Hypothalamus (tissue), 51 donors: ENCODE measurements at regions not wholly inside any gene's neighbourhood (a gene's known extent, or its start where the extent isn't known, plus 50 kb on each side); places are given as distances from the start of the nearest gene placed in this dataset.
"Not testable (repeated sequence)": the region's sequence is repeated elsewhere in the genome, so short reads cannot be mapped to it uniquely, and the experiment has no call there.

ENCODE experiments used
- DNase-seq, 51 donors: peaks; one replicate each; lab custom pipeline; 2025; lab: John Stamatoyannopoulos, UW

DNA sequence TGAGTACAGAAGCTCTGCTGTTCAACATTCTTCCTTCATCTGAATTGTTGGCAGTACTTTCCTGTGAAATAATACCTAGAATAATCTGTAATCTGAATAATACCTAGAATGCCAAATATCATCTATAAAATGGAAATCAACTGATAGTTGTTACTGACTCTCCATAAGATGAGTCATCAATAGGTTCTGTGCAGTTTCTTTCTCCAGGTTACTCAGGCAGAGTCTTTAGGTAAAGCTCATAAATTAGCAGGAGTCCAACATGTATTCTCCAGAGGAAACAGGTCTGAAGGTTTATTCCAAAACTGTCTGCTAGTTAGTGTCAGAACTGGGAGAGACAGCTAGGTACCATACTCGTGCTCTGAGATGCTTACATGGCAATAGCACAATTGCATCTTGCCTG is 282.0 kb upstream of the MAP2 start:
- DNase-seq, result no peak

GRCh38 chr2:209145220-209145691 is 278.6 kb upstream of the MAP2 start:
- DNase-seq, result not testable (repeated sequence)

DNA sequence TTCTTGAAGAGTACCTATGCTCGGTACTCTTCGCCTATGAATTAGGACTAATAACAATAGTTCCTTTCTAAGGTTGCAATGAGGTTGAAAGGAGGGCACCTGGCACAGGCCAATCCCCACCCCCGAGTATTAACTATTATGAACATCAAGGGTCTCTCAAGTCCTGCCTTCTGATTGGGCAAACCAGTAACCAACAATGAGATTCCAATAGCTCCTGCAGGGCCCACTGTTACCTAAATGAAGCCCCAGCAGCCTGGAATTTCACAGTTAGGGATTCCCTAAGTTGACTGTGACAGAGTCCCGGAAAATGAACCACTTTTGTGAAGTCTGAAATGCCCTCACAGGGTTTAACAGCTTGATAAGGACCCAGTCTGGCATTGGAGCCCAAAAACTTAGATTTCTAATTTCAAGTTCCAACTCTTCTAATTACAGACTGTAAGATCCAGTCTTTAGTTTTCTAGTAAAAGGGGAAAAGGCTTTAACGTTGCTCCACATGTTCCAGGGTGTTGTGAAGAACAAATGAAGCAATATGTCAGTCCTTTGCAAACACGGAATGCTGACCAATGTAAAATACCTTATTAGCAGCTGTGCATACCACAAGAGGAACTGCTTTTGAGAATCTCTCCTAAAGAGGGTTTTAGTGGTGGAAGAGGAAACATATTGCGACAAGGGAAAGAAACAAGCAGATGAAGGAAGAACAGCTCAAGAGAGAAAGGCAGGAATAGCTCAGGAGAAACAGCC is 277.7 kb upstream of the MAP2 start:
- peak in 1 of 51 donors; percentile 10 for DNase-seq

- DNase-seq, result no peak
Measured at GRCh38 chr2:209146682-209147320, 277.0 kb upstream of the MAP2 start.

DNA sequence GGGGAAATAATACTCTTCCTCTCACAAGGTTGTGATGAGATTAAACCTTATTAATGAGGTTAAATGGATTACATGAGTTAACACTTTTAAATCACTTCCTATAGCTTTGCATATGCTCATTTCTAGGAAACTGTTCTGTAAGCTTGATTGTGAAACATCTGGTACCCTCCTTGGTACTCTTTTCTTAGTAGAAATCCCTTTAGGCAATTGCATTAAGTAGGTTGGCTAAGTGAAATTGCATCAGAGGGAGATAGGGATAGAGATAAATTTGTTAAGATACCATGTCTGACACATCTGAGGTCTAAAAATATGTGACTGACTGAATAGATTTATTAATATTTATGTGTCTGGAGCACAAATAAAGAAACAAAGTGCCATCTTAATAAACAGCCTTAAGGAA is 275.9 kb upstream of the MAP2 start:
- no peak for DNase-seq

DNA sequence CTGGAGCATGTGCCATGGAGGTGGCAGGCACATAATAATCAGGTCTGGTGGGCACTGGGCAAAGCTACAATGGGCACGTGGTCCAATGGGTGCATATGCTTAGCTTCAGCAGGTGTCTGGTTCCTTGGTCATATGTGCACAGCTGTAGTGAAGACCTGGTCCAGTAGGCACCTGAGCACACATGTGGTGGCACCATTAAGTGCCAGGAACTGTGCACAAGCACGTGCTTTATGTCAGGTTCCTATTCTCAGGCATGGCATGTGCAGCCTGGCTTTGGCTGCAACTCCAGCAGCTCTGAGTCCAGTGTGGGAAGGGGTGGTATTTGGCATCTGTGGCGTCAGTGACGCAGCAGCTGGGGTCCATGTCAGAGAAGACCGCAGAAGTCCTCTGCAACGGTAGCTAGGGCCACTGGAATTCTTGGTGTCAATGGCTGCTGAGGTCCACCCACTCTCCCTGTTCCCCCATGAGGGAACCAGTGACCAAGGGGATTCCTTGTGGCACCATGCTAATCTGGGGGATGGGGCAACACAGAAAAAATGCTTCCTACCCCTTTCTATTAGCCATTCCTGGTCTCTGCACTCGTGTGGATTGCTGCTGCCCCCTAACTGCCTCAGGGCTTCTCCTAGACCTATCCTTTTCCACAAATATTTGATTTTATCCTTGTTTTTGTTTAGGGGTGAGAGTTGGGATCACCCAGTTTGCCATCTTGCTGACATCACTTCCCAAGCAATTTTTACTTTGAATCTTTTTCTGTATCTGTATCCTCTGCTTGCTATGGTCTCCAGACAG is 262.9 kb upstream of the MAP2 start:
- DNase-seq, result no peak

GRCh38 chr2:209162129-209162528 is 261.7 kb upstream of the MAP2 start:
- DNase-seq, result no peak

DNA sequence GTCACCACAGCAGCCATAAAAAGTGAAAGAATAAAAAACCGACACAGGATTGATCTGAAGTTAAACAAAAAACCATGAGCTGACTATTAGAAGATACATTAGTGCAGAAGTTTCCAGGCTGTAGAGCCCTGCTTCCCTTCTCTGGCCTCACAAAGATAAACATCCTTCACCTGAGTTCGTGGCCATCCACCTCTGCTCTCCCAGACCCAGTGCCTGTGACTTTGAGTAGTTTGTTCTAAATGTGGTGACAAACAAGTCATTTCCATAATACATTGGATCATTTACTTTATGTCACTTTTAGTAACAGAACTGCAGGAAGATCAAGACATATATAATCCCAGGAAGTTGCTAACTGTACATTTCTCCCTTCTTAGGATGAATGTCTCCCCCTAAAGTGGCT is 241.9 kb upstream of the MAP2 start:
- DNase-seq, result no peak

DNA sequence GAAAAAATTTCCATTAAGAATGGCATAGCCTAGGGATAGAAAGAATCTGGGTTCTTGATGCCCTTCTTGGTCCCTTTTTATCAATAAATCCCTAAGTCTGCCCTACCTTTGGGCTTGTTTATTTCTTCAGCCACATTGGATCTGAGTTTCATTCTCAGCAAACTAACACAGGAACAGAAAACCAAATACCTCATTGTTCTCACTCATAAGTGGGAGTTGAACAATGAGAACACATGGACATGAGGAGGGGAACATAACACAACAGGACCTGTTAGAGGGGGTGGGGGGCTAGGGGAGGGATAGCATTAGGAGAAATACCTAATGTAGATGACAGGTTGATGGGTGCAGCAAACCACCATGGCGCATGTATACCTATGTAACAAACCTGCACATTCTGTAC is 237.0 kb upstream of the MAP2 start:
- not testable (repeated sequence) for DNase-seq

GRCh38 chr2:209189893-209190292 is 234.0 kb upstream of the MAP2 start:
- DNase-seq, result no peak

DNA sequence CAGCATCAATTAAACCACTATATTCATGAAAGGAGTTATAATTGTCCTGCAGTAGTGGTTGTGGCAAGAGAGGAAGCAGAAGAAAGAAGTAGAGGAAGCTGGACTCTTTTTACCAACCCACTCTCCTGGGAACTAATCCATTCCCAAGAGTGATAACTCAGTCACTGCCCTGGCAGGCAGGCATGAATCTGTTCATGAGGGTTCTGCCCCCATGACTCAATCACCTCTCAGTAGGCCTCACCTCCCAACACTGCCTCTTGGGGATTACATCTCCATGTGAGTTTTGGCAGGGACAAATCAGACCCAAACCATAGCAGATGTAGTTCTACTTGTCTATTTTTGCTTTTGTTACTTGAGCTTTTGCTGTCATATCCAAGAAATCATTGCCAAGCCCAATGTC is 232.7 kb upstream of the MAP2 start:
- no peak for DNase-seq

GRCh38 chr2:209194717-209195116 is 229.1 kb upstream of the MAP2 start:
- no peak for DNase-seq

DNA sequence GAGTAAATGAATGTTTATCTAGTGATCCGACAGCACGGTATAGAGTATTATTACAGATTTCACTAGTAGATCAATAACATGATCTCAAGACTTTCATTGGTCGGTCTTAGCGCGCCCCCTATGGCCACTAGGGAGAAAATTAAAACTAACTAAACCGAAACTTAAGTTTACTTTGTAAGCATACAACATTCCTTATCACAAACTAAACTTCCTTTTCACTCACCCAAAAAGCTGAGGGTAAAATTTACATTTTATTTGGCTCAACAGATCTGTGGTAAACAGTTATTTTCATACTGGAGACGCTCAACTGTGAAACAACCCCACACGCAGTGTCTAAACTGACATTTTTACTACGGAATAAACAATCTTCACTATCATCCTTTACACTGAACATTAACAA is 215.6 kb upstream of the MAP2 start:
- DNase-seq, result peak in 7 of 51 donors; percentile 0 to 34 (median 22)

DNA sequence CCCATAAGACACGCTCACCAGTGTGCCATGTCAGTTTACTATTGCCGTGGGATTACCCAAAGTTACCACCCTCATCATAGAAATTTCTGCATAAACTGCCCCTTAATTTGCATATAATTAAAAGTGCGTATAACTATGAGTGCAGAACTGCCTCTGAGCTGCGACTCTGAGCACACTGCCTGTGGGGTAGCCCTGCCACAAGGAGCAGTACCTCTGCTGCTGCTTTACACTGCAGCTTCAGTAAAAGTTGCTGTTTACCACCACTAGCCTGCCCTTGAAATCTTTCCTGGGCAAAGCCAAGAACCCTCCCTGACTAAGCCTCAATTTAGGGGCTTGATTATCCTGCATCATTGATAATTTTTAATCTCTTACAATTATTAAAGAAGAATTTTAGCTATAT is 213.9 kb upstream of the MAP2 start:
- DNase-seq, result no peak

- DNase-seq, result no peak
Measured at GRCh38 chr2:209230560-209230959, 193.3 kb upstream of the MAP2 start.

DNA sequence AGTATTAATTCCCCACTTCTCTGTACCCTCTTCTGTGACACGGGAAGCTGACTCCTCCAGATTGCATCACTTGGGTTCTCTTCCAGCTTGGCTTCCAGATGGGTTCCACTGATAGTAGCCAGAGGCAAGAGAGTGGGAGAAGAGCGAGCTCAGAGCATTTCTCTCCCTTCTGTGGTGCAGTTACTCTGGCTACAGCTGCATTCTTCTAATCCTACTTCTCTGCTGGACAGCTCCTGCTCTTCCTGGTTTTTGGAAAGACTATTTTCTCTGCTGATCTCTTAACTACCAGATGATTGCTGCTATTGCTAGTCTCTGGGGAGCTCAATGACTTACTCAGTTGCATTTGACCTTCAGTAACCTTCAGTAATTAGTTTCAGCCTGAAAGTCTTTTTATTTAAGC is 187.5 kb upstream of the MAP2 start:
- DNase-seq, result no peak

DNA sequence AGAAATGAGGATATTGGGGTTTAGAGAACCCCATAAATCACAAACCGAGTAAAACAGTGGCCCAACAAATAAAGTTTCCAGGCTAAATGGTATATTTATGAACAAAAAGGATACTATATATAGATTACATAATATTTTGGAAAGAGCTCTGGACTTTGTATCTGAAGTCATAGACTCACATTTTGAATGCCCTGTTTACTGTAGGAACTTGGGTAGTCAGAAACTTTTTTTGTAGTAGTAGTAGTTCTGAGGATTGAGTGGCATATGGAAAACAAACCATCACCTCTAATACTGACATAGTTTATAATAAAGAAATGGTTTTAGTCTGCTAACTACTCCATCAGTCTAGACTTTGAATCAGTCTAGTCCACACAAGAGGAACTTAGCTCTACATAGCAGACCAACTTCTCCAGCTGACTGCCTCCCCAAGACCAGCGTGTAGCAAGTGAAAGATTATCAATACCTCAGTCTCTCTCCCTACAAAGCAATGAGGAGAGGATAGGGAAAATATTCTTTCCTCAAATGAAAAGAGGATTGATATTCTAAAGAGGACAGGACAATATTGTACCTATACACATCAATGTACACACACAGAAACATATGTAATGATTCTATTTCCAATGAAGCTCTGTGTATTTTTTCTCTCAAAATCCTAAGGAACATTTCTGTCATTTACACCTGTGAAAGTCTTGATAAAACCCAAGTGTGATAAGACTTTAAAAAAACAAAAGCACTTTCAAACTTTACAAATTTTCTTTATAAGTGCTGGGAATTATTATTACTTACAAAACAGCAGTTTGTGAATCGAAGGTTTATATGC is 184.9 kb upstream of the MAP2 start:
- DNase-seq, result no peak

- no peak for DNase-seq
Measured at GRCh38 chr2:209239585-209239938, 184.3 kb upstream of the MAP2 start.

- no peak for DNase-seq
Measured at GRCh38 chr2:209240204-209240603, 183.6 kb upstream of the MAP2 start.

DNA sequence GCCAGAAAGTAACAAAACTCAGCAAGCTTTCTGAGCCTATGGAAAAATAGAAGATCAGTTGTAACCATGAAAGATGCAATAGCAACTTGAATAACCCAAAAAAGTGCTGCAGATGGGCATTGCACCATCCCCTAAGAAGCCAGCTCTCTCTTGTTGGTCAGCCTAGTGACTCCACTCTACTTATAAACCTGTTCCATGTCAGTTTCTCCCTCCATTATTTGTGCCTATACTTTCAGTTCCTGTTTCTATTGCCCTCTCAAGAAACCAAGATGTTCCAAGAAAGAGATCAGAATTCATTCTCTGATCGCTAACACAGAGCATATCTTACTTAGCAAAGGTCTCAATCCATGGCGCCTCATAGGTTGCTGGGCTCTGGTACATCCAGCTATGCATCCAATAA is 170.3 kb upstream of the MAP2 start:
- no peak for DNase-seq

DNA sequence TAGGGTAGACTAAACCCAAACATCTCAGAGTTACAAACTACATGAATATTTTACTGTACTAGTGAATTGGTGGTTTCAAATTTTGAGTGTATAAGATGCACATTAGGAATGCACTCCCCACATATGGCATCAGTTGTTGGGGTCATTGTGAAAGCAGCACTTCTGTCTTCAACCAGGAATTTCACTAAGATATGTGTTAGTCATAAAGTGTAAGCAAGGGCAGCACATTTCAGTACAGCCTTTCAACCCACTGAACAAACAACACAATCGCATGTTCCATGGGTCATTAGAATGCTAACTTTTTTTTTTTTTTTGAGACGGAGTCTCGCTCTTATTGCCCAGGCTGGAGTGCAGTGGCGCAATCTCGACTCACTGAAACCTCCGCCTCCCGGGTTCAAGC is 164.1 kb upstream of the MAP2 start:
- no peak for DNase-seq
